AG09309 (cell line): ENCODE measurements at regions not wholly inside any gene's neighbourhood (a gene's known extent, or its start where the extent isn't known, plus 50 kb on each side); places are given as distances from the start of the nearest gene placed in this dataset.

Experiments used
- DNase-seq: peaks from one replicate; pipeline ENCODE4 v3.0.0-alpha.2; 2010; ENCODE audit warnings: low read depth
- H3K4me3 ChIP-seq: 2 replicates; pipeline ENCODE4 v1.5.1; 2011; ENCODE audit warnings: mild to moderate bottlenecking, low read depth, low read length, moderate library complexity; ENCODE audit not compliant: control insufficient read depth
- CTCF ChIP-seq: IDR thresholded peaks from 2 replicates; pipeline ENCODE4 v1.5.1; 2011; ENCODE audit warnings: mild to moderate bottlenecking, low read depth, low read length, inconsistent platforms; ENCODE audit not compliant: insufficient read depth, control insufficient read depth; ENCODE audit errors: missing control alignments

- H3K4me3 ChIP-seq: no peak overlapping the region
- DNase-seq: no peak
- TF ChIP-seq CTCF: no peak
Measured at GRCh38 chr10:33041783-33042437, 83.9 kb upstream of the ITGB1 start.

- TF ChIP-seq CTCF: no peak
- no peak overlapping the region for H3K4me3 ChIP-seq
- DNase-seq: no peak
Measured at GRCh38 chr10:33040436-33040835, 82.4 kb upstream of the ITGB1 start.

GRCh38 chr10:33039181-33039580 lies 81.2 kb upstream of the ITGB1 start:
- no peak overlapping the region for H3K4me3 ChIP-seq
- DNase-seq: no peak
- TF ChIP-seq CTCF: no peak

GRCh38 chr10:33038672-33039071 lies 80.6 kb upstream of the ITGB1 start:
- TF ChIP-seq CTCF: no peak
- DNase-seq: no peak
- no peak overlapping the region for H3K4me3 ChIP-seq

GRCh38 chr10:33037726-33038125 lies 79.7 kb upstream of the ITGB1 start:
- no peak for DNase-seq
- TF ChIP-seq CTCF: no peak
- H3K4me3 ChIP-seq: no peak overlapping the region

GRCh38 chr10:33036670-33037069 lies 78.6 kb upstream of the ITGB1 start:
- H3K4me3 ChIP-seq: no peak overlapping the region
- TF ChIP-seq CTCF: no peak
- no peak for DNase-seq

- no peak overlapping the region for H3K4me3 ChIP-seq
- no peak for DNase-seq
- no peak for TF ChIP-seq CTCF
Measured at GRCh38 chr10:33035411-33035810, 77.4 kb upstream of the ITGB1 start.
